ENCODE measurements at regions not wholly inside any gene's neighbourhood (a gene's known extent, or its start where the extent isn't known, plus 50 kb on each side); places are given as distances from the start of the nearest gene placed in this dataset.
"Not testable (repeated sequence)": the region's sequence is repeated elsewhere in the genome, so short reads cannot be mapped to it uniquely, and the experiment has no call there.

DNA sequence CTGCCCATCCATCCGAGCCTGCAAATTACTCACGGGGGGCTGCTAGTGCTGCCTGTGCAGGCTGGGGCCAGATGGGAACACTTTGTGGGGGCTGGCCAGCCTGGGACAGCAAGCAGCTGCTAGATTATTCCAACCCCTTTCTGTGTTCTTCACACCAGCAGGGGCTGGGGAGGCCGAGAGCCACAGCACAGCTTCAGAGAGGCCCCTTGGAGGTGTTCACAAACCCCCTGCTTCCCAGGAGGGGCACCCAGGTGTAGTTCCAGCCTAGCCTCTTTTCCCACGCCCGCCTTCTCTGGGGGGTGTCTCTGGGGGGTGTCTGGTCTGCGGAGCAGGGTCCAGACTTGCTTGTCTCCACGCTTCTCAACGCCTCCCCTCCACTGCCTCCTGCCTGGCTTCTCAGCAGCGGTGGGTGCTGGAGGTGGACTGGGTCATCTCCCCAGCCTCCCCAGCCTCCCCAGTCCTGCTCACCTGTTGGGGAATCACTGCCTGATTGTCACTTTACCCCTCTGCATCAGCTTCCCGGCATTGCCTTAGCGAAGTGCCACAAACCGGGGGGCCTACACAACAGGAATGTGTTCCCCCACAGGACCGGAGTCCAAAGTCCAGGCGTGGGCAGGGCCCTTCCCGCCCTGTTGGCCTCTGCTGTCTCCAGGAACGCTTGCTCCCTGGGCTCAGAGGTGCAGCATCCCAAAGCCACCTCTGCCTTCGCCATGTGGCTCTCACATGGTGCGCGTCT, 74.0 kb upstream of the EN2 start:
- Histone ChIP-seq H3K4me3 (ENCODE audit: low read length) (no peak overlapping the region), H3K27me3 (ENCODE audit: control insufficient read depth in 1 of 2, insufficient read depth in 2 of 2, low read length in 2 of 2) (peaks cover 50 to 62% of the 10 kb centered on the region in 2 experiments), H3K9me3 (ENCODE audit: control insufficient read depth in 1 of 2, insufficient read depth in 1 of 2, low read length in 2 of 2) (peaks cover 0 to 14% of the 10 kb centered on the region in 2 experiments), H3K27ac (ENCODE audit: low read depth in 1 of 2, low read length in 2 of 2) (no peak overlapping the region), H3K36me3 (ENCODE audit: insufficient read depth, low read length) (no peaks in the 10 kb centered on the region), H3K4me1 (ENCODE audit: insufficient read depth, low read length) (peaks cover 14% of the 10 kb centered on the region)
- Mint-ChIP-seq H3K4me3 (no peak overlapping the region), H3K27ac (no peak overlapping the region), H3K9me3 (no peaks in the 10 kb centered on the region), H3K36me3 (ENCODE audit: low read depth) (no peaks in the 10 kb centered on the region), H3K27me3 (peaks cover 93% of the 10 kb centered on the region), H3K4me1 (ENCODE audit: low read depth) (peaks cover 16% of the 10 kb centered on the region)
- CTCF ChIA-PET, result no interaction called here
- ATAC-seq (ENCODE audit: poor library complexity) (no peak), DNase-seq (no peak)
- TF ChIP-seq, protein P1, sequence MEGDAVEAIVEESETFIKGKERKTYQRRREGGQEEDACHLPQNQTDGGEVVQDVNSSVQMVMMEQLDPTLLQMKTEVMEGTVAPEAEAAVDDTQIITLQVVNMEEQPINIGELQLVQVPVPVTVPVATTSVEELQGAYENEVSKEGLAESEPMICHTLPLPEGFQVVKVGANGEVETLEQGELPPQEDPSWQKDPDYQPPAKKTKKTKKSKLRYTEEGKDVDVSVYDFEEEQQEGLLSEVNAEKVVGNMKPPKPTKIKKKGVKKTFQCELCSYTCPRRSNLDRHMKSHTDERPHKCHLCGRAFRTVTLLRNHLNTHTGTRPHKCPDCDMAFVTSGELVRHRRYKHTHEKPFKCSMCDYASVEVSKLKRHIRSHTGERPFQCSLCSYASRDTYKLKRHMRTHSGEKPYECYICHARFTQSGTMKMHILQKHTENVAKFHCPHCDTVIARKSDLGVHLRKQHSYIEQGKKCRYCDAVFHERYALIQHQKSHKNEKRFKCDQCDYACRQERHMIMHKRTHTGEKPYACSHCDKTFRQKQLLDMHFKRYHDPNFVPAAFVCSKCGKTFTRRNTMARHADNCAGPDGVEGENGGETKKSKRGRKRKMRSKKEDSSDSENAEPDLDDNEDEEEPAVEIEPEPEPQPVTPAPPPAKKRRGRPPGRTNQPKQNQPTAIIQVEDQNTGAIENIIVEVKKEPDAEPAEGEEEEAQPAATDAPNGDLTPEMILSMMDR (IDR thresholded peaks at IDR 0.05), result no peak
- intact Hi-C loops (cut with DNase I, micrococcal nuclease), result no loop called here
- POLR2A ChIA-PET, result no interaction called here

DNA sequence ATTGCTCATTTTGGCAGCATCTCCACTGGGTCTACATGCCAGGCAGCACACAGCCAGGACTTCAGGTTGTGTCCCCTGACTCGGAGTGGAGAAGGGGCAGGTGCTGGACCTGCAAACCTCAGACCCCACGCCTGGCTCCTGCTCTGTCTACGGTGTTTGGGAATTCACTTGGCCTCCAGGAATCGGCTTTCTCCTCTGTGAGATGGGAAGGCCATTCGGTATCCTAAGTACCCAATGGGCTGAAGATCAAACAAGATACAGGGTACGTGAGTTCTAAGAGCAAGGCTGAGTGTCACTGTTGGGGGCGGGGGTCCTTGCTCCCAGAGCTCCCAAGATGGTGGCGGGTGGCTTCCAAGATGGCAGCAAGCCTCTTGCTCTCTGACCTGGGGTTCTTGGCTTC, 73.2 kb upstream of the EN2 start:
- Histone ChIP-seq H3K4me1 (ENCODE audit: insufficient read depth, low read length) (peaks cover 14% of the 10 kb centered on the region), H3K36me3 (ENCODE audit: insufficient read depth, low read length) (no peaks in the 10 kb centered on the region), H3K27me3 (ENCODE audit: control insufficient read depth in 1 of 2, insufficient read depth in 2 of 2, low read length in 2 of 2) (peaks cover 42 to 54% of the 10 kb centered on the region in 2 experiments), H3K4me3 (ENCODE audit: low read length) (no peak overlapping the region), H3K27ac (ENCODE audit: low read depth in 1 of 2, low read length in 2 of 2) (no peak overlapping the region), H3K9me3 (ENCODE audit: control insufficient read depth in 1 of 2, insufficient read depth in 1 of 2, low read length in 2 of 2) (peaks cover 0 to 14% of the 10 kb centered on the region in 2 experiments)
- TF ChIP-seq, protein P1 (IDR thresholded peaks at IDR 0.05), result no peak
- Mint-ChIP-seq H3K9me3 (no peaks in the 10 kb centered on the region), H3K4me1 (ENCODE audit: low read depth) (peaks cover 16% of the 10 kb centered on the region), H3K27ac (no peak overlapping the region), H3K36me3 (ENCODE audit: low read depth) (no peaks in the 10 kb centered on the region), H3K27me3 (peaks cover 91% of the 10 kb centered on the region), H3K4me3 (no peak overlapping the region)
- POLR2A ChIA-PET, result no interaction called here
- intact Hi-C loops (cut with DNase I, micrococcal nuclease), result no loop called here
- CTCF ChIA-PET, result no interaction called here
- ATAC-seq (ENCODE audit: poor library complexity) (no peak), DNase-seq (no peak)

DNA sequence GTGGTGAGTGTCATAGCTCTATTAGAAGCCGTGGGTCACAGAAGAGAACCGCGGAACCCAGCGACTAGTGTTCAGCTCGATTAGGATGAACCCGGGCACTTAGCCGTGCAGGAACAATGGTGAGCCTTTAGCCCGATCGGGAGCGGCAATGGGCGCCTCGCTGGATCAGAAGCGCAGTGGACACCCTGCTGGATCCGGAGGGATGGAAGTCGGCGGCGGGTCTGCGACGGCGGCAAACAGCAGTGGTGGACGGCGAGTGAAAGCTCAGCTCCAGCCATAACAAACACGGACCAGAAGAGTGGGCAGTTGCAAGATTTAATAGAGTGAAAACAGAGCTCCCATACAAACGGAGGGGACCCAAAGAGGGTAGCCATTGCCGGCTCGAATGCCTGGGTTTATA, 72.7 kb upstream of the EN2 start:
- H3K27ac ChIP-seq (ENCODE audit: low read depth in 1 of 2, low read length in 2 of 2); H3K27ac Mint-ChIP-seq; H3K9me3 Mint-ChIP-seq; ATAC-seq (ENCODE audit: poor library complexity); H3K36me3 ChIP-seq (ENCODE audit: insufficient read depth, low read length); POLR2A ChIA-PET; intact Hi-C loops (cut with DNase I, micrococcal nuclease); H3K36me3 Mint-ChIP-seq (ENCODE audit: low read depth); DNase-seq; H3K4me3 ChIP-seq (ENCODE audit: low read length); H3K4me3 Mint-ChIP-seq; CTCF ChIA-PET: not testable (repeated sequence)
- H3K4me1 Mint-ChIP-seq (ENCODE audit: low read depth), result peaks cover 13% of the 10 kb centered on the region
- H3K9me3 ChIP-seq (ENCODE audit: control insufficient read depth in 1 of 2, insufficient read depth in 1 of 2, low read length in 2 of 2), result peaks cover 0 to 14% of the 10 kb centered on the region in 2 experiments
- peaks cover 14% of the 10 kb centered on the region for H3K4me1 ChIP-seq (ENCODE audit: insufficient read depth, low read length)
- peaks cover 41 to 52% of the 10 kb centered on the region in 2 experiments for H3K27me3 ChIP-seq (ENCODE audit: control insufficient read depth in 1 of 2, insufficient read depth in 2 of 2, low read length in 2 of 2)
- H3K27me3 Mint-ChIP-seq, result peaks cover 88% of the 10 kb centered on the region

DNA sequence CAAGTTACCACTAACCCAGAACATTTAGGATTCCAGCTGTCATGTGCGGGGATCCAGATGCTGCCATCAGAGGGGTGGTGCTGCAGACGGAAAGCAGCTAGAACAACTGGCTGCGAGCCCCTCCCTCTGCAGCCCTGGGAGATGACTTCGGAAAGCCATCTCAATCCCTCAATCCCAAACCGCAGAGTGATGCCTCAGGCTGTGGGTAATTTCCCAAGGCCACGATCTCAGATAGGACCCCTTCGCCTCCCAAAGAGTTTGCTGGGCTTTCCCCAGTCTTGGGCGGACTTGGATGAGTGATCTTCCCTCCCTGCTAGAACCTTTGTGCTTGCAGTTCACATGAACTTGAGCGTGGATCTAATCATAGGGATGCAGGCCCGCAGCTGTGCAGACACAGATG, 71.3 kb upstream of the EN2 start:
- H3K27ac ChIP-seq (ENCODE audit: low read depth in 1 of 2, low read length in 2 of 2), result no peak overlapping the region
- H3K27me3 Mint-ChIP-seq, result peaks cover 81% of the 10 kb centered on the region
- peaks cover 27 to 37% of the 10 kb centered on the region in 2 experiments for H3K27me3 ChIP-seq (ENCODE audit: control insufficient read depth in 1 of 2, insufficient read depth in 2 of 2, low read length in 2 of 2)
- H3K4me1 ChIP-seq (ENCODE audit: insufficient read depth, low read length), result peaks cover 5% of the 10 kb centered on the region
- no peak overlapping the region for H3K27ac Mint-ChIP-seq
- H3K9me3 Mint-ChIP-seq, result no peaks in the 10 kb centered on the region
- H3K36me3 ChIP-seq (ENCODE audit: insufficient read depth, low read length), result no peaks in the 10 kb centered on the region
- TF ChIP-seq, protein P1 (IDR thresholded peaks at IDR 0.05), result no peak
- H3K4me1 Mint-ChIP-seq (ENCODE audit: low read depth), result peaks cover 4% of the 10 kb centered on the region
- ATAC-seq (ENCODE audit: poor library complexity), result no peak
- no peak for DNase-seq
- H3K4me3 ChIP-seq (ENCODE audit: low read length), result no peak overlapping the region
- peaks cover 0 to 11% of the 10 kb centered on the region in 2 experiments for H3K9me3 ChIP-seq (ENCODE audit: control insufficient read depth in 1 of 2, insufficient read depth in 1 of 2, low read length in 2 of 2)
- CTCF ChIA-PET, result no interaction called here
- no peaks in the 10 kb centered on the region for H3K36me3 Mint-ChIP-seq (ENCODE audit: low read depth)
- intact Hi-C loops (cut with DNase I, micrococcal nuclease), result no loop called here
- POLR2A ChIA-PET, result no interaction called here
- no peak overlapping the region for H3K4me3 Mint-ChIP-seq

All from CD4-positive, alpha-beta T cell (primary cell).